ENCODE measurements at regions not wholly inside any gene's neighbourhood (a gene's known extent, or its start where the extent isn't known, plus 50 kb on each side); places are given as distances from the start of the nearest gene placed in this dataset.

DNA sequence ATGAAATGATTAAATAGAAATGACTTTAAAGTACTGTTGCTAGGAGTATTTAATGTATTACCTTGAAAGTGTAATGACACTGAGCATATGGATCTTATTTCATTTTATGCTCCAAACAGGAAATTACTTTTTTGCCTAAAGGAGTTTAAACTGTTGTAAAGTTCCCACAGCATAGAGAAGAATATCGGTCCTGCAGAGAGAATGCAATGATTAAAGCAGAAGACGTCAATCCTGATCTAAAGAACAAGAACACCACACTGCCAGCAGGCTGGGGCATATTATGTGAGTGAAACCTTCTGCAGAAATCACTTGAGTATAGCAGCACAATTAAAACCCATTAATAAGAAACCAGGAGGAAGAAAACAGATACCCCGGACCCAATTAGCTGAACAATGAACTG, 72.8 kb upstream of the CAMK2D start:
- intact Hi-C loops (cut with DNase I), result no loop called here
- Histone ChIP-seq H3K4me1 (ENCODE audit: control insufficient read depth in 1 of 2, insufficient read depth in 2 of 2, low read length in 2 of 2) (peaks cover 0 to 3% of the 10 kb centered on the region in 2 donors), H3K27me3 (ENCODE audit: control insufficient read depth in 1 of 2, insufficient read depth in 2 of 2, low read length in 1 of 2) (no peaks in the 10 kb centered on the region), H3K27ac (ENCODE audit: low read depth in 1 of 2, low read length in 2 of 2) (no peak overlapping the region), H3K9me3 (ENCODE audit: control insufficient read depth, low read length) (no peaks in the 10 kb centered on the region), H3K36me3 (ENCODE audit: control insufficient read depth in 1 of 2, insufficient read depth in 2 of 2, low read length in 1 of 2) (no peaks in the 10 kb centered on the region), H3K4me3 (ENCODE audit: low read length in 2 of 2) (no peak overlapping the region)
- no peak for ATAC-seq (ENCODE audit: low FRiP score)
- DNase-seq, result no peak
- WGBS, 2 donors, result 86 to 89% methylated on average over 3 of the region's 3 CpGs

DNA sequence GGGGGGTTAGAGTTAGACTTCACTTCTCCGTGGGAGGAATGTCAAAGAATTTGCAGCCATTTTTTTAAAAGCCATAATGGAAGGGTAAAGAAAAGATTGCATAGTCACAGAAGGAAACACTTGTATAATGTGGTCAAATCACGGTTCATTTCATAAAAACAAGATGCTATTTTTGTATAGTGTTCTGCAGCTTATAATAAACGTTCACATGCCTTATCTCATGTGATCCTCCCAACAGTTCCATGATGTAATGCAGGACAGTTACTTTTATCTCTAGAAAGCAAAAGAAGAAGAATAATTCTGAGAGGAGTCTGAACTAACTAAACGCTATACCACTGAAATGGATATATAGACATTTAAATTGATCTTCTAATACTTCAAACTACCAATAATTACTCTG, 71.3 kb upstream of the CAMK2D start:
- H3K36me3 ChIP-seq (ENCODE audit: control insufficient read depth in 1 of 2, insufficient read depth in 2 of 2, low read length in 1 of 2), result no peaks in the 10 kb centered on the region
- H3K9me3 ChIP-seq (ENCODE audit: control insufficient read depth, low read length), result no peaks in the 10 kb centered on the region
- no peaks in the 10 kb centered on the region for H3K27me3 ChIP-seq (ENCODE audit: control insufficient read depth in 1 of 2, insufficient read depth in 2 of 2, low read length in 1 of 2)
- intact Hi-C loops (cut with DNase I), result no loop called here
- no peak overlapping the region for H3K27ac ChIP-seq (ENCODE audit: low read depth in 1 of 2, low read length in 2 of 2)
- no peak for DNase-seq
- H3K4me1 ChIP-seq (ENCODE audit: control insufficient read depth in 1 of 2, insufficient read depth in 2 of 2, low read length in 2 of 2), result peaks cover 0 to 3% of the 10 kb centered on the region in 2 donors
- no peak overlapping the region for H3K4me3 ChIP-seq (ENCODE audit: low read length in 2 of 2)
- ATAC-seq (ENCODE audit: low FRiP score), result no peak
- 68 to 69% methylated on average over 4 of the region's 4 CpGs for WGBS, 2 donors

DNA sequence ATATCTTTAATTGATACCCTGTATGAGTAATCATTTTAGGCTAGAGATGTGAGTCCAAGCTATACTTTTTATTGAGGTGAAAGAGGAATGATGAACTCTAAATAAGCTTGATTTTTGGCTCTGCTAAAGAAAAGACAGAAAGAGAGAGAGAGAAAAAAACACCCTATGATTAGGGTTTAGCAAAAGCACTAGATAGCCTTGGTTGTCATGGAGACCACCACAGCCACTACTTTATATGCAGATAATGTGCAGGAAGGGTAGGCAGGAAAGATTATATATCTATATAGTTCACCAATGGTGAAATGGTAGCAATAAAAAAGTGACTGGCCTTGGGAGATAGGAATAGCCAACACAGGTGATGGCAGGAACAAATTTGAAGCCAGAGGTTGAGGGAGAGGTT, 69.9 kb upstream of the CAMK2D start:
- H3K27ac ChIP-seq (ENCODE audit: low read depth in 1 of 2, low read length in 2 of 2), result no peak overlapping the region
- no peaks in the 10 kb centered on the region for H3K27me3 ChIP-seq (ENCODE audit: control insufficient read depth in 1 of 2, insufficient read depth in 2 of 2, low read length in 1 of 2)
- H3K36me3 ChIP-seq (ENCODE audit: control insufficient read depth in 1 of 2, insufficient read depth in 2 of 2, low read length in 1 of 2), result no peaks in the 10 kb centered on the region
- no peak overlapping the region for H3K4me3 ChIP-seq (ENCODE audit: low read length in 2 of 2)
- H3K4me1 ChIP-seq (ENCODE audit: control insufficient read depth in 1 of 2, insufficient read depth in 2 of 2, low read length in 2 of 2), result no peaks in the 10 kb centered on the region
- H3K9me3 ChIP-seq (ENCODE audit: control insufficient read depth, low read length), result no peaks in the 10 kb centered on the region
- intact Hi-C loops (cut with DNase I), result no loop called here
- DNase-seq (no peak), ATAC-seq (ENCODE audit: low FRiP score) (no peak)

DNA sequence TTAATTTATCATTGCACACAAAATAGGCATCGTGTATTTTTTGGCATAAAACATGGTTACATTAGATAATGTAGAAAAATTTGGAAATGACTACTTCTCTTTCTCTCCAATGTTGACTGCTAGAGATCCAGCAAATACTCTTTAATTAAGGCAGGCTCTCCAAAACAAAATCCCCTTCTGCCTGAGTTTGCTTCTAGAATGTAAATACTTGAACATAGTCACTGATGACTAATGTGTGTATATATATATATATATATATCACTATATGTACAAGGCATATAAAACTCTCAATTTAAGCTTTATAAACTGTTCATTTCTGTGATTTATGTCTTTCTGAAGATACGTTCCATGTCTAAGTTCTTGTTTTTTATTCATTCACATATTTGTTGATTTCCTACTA, 67.2 kb upstream of the CAMK2D start:
- WGBS, 2 donors, result 19 to 32% methylated on average over 2 of the region's 2 CpGs
- no peak overlapping the region for H3K4me3 ChIP-seq (ENCODE audit: low read length in 2 of 2)

DNA sequence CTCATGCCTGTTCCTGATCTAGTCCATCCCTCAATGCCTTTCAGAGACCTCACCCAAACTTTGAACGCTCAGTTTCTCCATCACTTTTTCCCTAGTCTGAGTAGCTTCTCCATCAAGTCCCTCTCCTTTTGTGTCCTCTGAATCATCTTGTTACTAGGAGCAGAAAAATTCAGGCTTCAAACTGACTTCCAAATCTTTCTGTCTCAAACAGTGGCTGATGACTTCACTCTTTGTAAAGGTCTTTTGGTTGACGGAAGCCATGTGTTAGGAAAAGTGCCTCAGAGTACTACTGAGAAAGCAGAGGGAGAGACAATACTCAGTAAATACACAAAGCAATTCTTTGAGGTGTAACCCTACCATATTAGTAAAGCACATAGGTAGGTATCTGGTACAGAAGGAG, 65.7 kb upstream of the CAMK2D start:
- H3K9me3 ChIP-seq (ENCODE audit: control insufficient read depth, low read length), result no peaks in the 10 kb centered on the region
- no peaks in the 10 kb centered on the region for H3K4me1 ChIP-seq (ENCODE audit: control insufficient read depth in 1 of 2, insufficient read depth in 2 of 2, low read length in 2 of 2)
- intact Hi-C loops (cut with DNase I), result no loop called here
- H3K27me3 ChIP-seq (ENCODE audit: control insufficient read depth in 1 of 2, insufficient read depth in 2 of 2, low read length in 1 of 2), result no peaks in the 10 kb centered on the region
- no peak overlapping the region for H3K27ac ChIP-seq (ENCODE audit: low read depth in 1 of 2, low read length in 2 of 2)
- H3K4me3 ChIP-seq (ENCODE audit: low read length in 2 of 2), result no peak overlapping the region
- no peaks in the 10 kb centered on the region for H3K36me3 ChIP-seq (ENCODE audit: control insufficient read depth in 1 of 2, insufficient read depth in 2 of 2, low read length in 1 of 2)
- DNase-seq, result no peak
- ATAC-seq (ENCODE audit: low FRiP score), result peak; percentile 29
- WGBS, 2 donors, result 80% methylated on average over 2 of the region's 2 CpGs

More for the DNA sequence above, 67.2 kb upstream of the CAMK2D start:
- Histone ChIP-seq H3K9me3 (ENCODE audit: control insufficient read depth, low read length) (no peaks in the 10 kb centered on the region), H3K36me3 (ENCODE audit: control insufficient read depth in 1 of 2, insufficient read depth in 2 of 2, low read length in 1 of 2) (no peaks in the 10 kb centered on the region), H3K27ac (ENCODE audit: low read depth in 1 of 2, low read length in 2 of 2) (no peak overlapping the region), H3K4me1 (ENCODE audit: control insufficient read depth in 1 of 2, insufficient read depth in 2 of 2, low read length in 2 of 2) (no peaks in the 10 kb centered on the region), H3K27me3 (ENCODE audit: control insufficient read depth in 1 of 2, insufficient read depth in 2 of 2, low read length in 1 of 2) (no peaks in the 10 kb centered on the region)
- intact Hi-C loops (cut with DNase I), result no loop called here
- ATAC-seq (ENCODE audit: low FRiP score) (no peak), DNase-seq (no peak)

DNA sequence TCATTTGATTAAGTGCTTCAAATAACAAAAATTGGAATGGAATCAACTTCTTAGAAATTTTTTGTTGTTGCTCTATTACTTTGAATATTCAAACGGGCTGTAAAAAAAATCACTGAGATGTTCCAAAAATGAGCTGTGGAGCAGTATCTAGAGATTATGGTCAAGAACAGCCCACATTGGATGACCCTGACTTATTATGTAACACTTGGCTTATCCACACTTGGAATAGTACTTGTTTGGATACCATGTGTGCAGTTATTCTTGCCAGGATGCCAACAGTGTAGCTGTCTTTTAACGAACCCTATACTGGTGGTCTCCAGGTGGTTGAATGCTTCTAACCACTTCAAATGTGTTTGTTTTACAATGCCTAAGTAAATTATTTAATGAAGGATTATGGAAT, 64.9 kb upstream of the CAMK2D start:
- DNase-seq (no peak), ATAC-seq (ENCODE audit: low FRiP score) (no peak)
- intact Hi-C loops (cut with DNase I), result no loop called here
- no peak overlapping the region for H3K27ac ChIP-seq (ENCODE audit: low read depth in 1 of 2, low read length in 2 of 2)
- 8 to 9% methylated on average over 2 of the region's 2 CpGs for WGBS, 2 donors
- no peaks in the 10 kb centered on the region for H3K27me3 ChIP-seq (ENCODE audit: control insufficient read depth in 1 of 2, insufficient read depth in 2 of 2, low read length in 1 of 2)
- no peaks in the 10 kb centered on the region for H3K36me3 ChIP-seq (ENCODE audit: control insufficient read depth in 1 of 2, insufficient read depth in 2 of 2, low read length in 1 of 2)
- no peaks in the 10 kb centered on the region for H3K9me3 ChIP-seq (ENCODE audit: control insufficient read depth, low read length)
- H3K4me1 ChIP-seq (ENCODE audit: control insufficient read depth in 1 of 2, insufficient read depth in 2 of 2, low read length in 2 of 2), result no peaks in the 10 kb centered on the region
- no peak overlapping the region for H3K4me3 ChIP-seq (ENCODE audit: low read length in 2 of 2)

DNA sequence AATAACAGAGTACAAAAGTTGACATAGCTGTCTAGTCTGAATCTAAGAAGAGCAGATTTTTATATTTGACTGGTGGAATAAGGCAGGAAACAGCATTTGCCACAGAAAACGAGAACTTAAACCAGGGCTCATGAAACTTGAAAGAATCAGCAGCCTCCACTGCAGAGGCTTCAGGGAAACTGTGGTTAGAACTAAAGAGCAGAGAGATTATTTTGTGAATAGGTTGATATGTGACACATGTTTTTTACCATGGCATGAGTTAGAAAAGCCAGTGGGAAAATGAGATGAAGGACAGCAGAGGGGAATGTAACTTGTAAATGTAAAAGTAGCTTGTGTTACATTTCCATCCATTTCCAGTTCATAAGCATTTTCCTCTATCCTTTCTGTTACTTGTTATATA, 63.7 kb upstream of the CAMK2D start:
- Histone ChIP-seq H3K27ac (ENCODE audit: low read depth in 1 of 2, low read length in 2 of 2) (no peak overlapping the region), H3K27me3 (ENCODE audit: control insufficient read depth in 1 of 2, insufficient read depth in 2 of 2, low read length in 1 of 2) (no peaks in the 10 kb centered on the region), H3K9me3 (ENCODE audit: control insufficient read depth, low read length) (no peaks in the 10 kb centered on the region), H3K4me3 (ENCODE audit: low read length in 2 of 2) (no peak overlapping the region), H3K36me3 (ENCODE audit: control insufficient read depth in 1 of 2, insufficient read depth in 2 of 2, low read length in 1 of 2) (no peaks in the 10 kb centered on the region), H3K4me1 (ENCODE audit: control insufficient read depth in 1 of 2, insufficient read depth in 2 of 2, low read length in 2 of 2) (no peaks in the 10 kb centered on the region)
- WGBS, 2 donors, result 46 to 63% methylated on average over 1 of the region's 1 CpG
- intact Hi-C loops (cut with DNase I), result no loop called here
- ATAC-seq (ENCODE audit: low FRiP score) (no peak), DNase-seq (no peak)

DNA sequence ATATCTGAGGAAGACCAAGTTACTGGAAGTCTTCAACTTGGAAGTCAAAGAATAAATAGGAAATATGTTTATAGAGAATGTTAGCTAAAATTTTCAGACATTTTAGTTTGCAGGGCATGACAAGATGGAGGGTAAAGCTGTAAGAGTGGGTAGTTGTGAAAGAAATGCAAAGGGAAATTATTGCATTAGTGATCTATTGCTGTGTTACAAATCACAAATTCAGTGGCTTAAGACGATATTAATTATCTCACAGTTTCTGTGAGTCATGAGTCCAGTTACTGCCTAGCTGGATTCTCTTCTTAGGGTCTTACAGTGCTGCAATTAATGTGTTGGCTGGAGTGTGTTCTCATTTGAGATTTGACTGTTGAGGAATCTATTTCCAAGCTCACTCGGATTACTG, 62.9 kb upstream of the CAMK2D start:
- ATAC-seq (ENCODE audit: low FRiP score) (no peak), DNase-seq (no peak)
- no peak overlapping the region for H3K27ac ChIP-seq (ENCODE audit: low read depth in 1 of 2, low read length in 2 of 2)
- no peak overlapping the region for H3K4me3 ChIP-seq (ENCODE audit: low read length in 2 of 2)
- no peaks in the 10 kb centered on the region for H3K4me1 ChIP-seq (ENCODE audit: control insufficient read depth in 1 of 2, insufficient read depth in 2 of 2, low read length in 2 of 2)
- no peaks in the 10 kb centered on the region for H3K27me3 ChIP-seq (ENCODE audit: control insufficient read depth in 1 of 2, insufficient read depth in 2 of 2, low read length in 1 of 2)
- no peaks in the 10 kb centered on the region for H3K9me3 ChIP-seq (ENCODE audit: control insufficient read depth, low read length)
- intact Hi-C loops (cut with DNase I), result no loop called here
- WGBS, 2 donors, result 88 to 89% methylated on average over 2 of the region's 2 CpGs
- H3K36me3 ChIP-seq (ENCODE audit: control insufficient read depth in 1 of 2, insufficient read depth in 2 of 2, low read length in 1 of 2), result no peaks in the 10 kb centered on the region

DNA sequence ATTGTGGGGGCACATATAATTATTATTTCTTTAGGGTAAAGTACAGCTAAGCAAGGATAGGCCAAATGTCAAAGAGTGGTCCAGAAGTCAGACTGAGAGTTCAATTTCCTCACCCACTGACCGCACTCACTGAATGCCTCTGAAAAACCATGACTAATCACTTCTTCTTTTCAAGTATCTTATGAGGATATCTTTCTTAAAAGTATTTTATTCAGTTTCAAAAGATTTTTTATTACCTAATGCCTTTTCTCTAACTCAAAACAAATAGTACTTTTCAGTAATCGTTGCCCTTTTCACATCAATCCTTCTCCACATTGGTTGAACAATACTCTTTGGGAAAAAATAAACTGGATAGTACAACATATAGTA, 61.7 kb upstream of the CAMK2D start:
- H3K36me3 ChIP-seq (ENCODE audit: control insufficient read depth in 1 of 2, insufficient read depth in 2 of 2, low read length in 1 of 2), result no peaks in the 10 kb centered on the region
- no peak overlapping the region for H3K4me3 ChIP-seq (ENCODE audit: low read length in 2 of 2)
- ATAC-seq (ENCODE audit: low FRiP score), result no peak
- H3K27ac ChIP-seq (ENCODE audit: low read depth in 1 of 2, low read length in 2 of 2), result no peak overlapping the region
- intact Hi-C loops (cut with DNase I), result no loop called here
- no peak for DNase-seq
- H3K9me3 ChIP-seq (ENCODE audit: control insufficient read depth, low read length), result no peaks in the 10 kb centered on the region
- WGBS, 2 donors, result 87 to 89% methylated on average over 2 of the region's 2 CpGs
- H3K4me1 ChIP-seq (ENCODE audit: control insufficient read depth in 1 of 2, insufficient read depth in 2 of 2, low read length in 2 of 2), result no peaks in the 10 kb centered on the region
- no peaks in the 10 kb centered on the region for H3K27me3 ChIP-seq (ENCODE audit: control insufficient read depth in 1 of 2, insufficient read depth in 2 of 2, low read length in 1 of 2)
